ENCODE measurements at regions not wholly inside any gene's neighbourhood (a gene's known extent, or its start where the extent isn't known, plus 50 kb on each side); places are given as distances from the start of the nearest gene placed in this dataset.
A peak's percentile ranks its signal among the peaks of the same experiment; 100 is the strongest.

GRCh38 chr10:83037653-83038052 is 1101.7 kb upstream of the GHITM start:
- H3K27me3 ChIP-seq (ENCODE audit: control insufficient read depth, insufficient read depth, low read length) = no peaks in the 10 kb centered on the region
- no peaks in the 10 kb centered on the region for H3K36me3 ChIP-seq (replicated peaks; ENCODE audit: control insufficient read depth, insufficient read depth, low read length)
- H3K4me3 ChIP-seq (ENCODE audit: insufficient read depth, low read depth, low read length) = no peak overlapping the region
- DNase-seq = no peak

GRCh38 chr10:83038631-83039030 is 1100.7 kb upstream of the GHITM start:
- Histone ChIP-seq H3K27me3 (ENCODE audit: control insufficient read depth, insufficient read depth, low read length) (no peaks in the 10 kb centered on the region), H3K4me3 (ENCODE audit: insufficient read depth, low read depth, low read length) (no peak overlapping the region), H3K36me3 (replicated peaks; ENCODE audit: control insufficient read depth, insufficient read depth, low read length) (no peaks in the 10 kb centered on the region)
- DNase-seq = no peak

- no peak for DNase-seq
- Histone ChIP-seq H3K36me3 (replicated peaks; ENCODE audit: control insufficient read depth, insufficient read depth, low read length) (no peaks in the 10 kb centered on the region), H3K27me3 (ENCODE audit: control insufficient read depth, insufficient read depth, low read length) (no peaks in the 10 kb centered on the region), H3K4me3 (ENCODE audit: insufficient read depth, low read depth, low read length) (no peak overlapping the region)
Measured at GRCh38 chr10:83045731-83046130, 1093.6 kb upstream of the GHITM start.

GRCh38 chr10:83050815-83051214 is 1088.5 kb upstream of the GHITM start:
- DNase-seq = no peak
- no peak overlapping the region for H3K4me3 ChIP-seq (ENCODE audit: insufficient read depth, low read depth, low read length)
- no peaks in the 10 kb centered on the region for H3K36me3 ChIP-seq (replicated peaks; ENCODE audit: control insufficient read depth, insufficient read depth, low read length)
- no peaks in the 10 kb centered on the region for H3K27me3 ChIP-seq (ENCODE audit: control insufficient read depth, insufficient read depth, low read length)

- no peak for DNase-seq
- H3K4me3 ChIP-seq (ENCODE audit: insufficient read depth, low read depth, low read length) = no peak overlapping the region
Measured at GRCh38 chr10:83062871-83063270, 1076.4 kb upstream of the GHITM start.

GRCh38 chr10:83073472-83073871 is 1065.8 kb upstream of the GHITM start:
- Histone ChIP-seq H3K36me3 (replicated peaks; ENCODE audit: control insufficient read depth, insufficient read depth, low read length) (no peaks in the 10 kb centered on the region), H3K4me3 (ENCODE audit: insufficient read depth, low read depth, low read length) (no peak overlapping the region), H3K27me3 (ENCODE audit: control insufficient read depth, insufficient read depth, low read length) (no peaks in the 10 kb centered on the region)
- DNase-seq = no peak

More at GRCh38 chr10:83062871-83063270, 1076.4 kb upstream of the GHITM start:
- H3K36me3 ChIP-seq (replicated peaks; ENCODE audit: control insufficient read depth, insufficient read depth, low read length) = no peaks in the 10 kb centered on the region
- no peaks in the 10 kb centered on the region for H3K27me3 ChIP-seq (ENCODE audit: control insufficient read depth, insufficient read depth, low read length)

- Histone ChIP-seq H3K4me3 (ENCODE audit: insufficient read depth, low read depth, low read length) (no peak overlapping the region), H3K36me3 (replicated peaks; ENCODE audit: control insufficient read depth, insufficient read depth, low read length) (no peaks in the 10 kb centered on the region), H3K27me3 (ENCODE audit: control insufficient read depth, insufficient read depth, low read length) (no peaks in the 10 kb centered on the region)
- DNase-seq = no peak
Measured at GRCh38 chr10:83075016-83075814, 1064.1 kb upstream of the GHITM start.

GRCh38 chr10:83075815-83076355 is 1063.4 kb upstream of the GHITM start:
- DNase-seq = no peak

GRCh38 chr10:83076443-83076842 is 1062.9 kb upstream of the GHITM start:
- Histone ChIP-seq H3K27me3 (ENCODE audit: control insufficient read depth, insufficient read depth, low read length) (no peaks in the 10 kb centered on the region), H3K36me3 (replicated peaks; ENCODE audit: control insufficient read depth, insufficient read depth, low read length) (no peaks in the 10 kb centered on the region), H3K4me3 (ENCODE audit: insufficient read depth, low read depth, low read length) (no peak overlapping the region)
- DNase-seq = no peak

More at GRCh38 chr10:83075815-83076355, 1063.4 kb upstream of the GHITM start:
- Histone ChIP-seq H3K4me3 (ENCODE audit: insufficient read depth, low read depth, low read length) (no peak overlapping the region), H3K36me3 (replicated peaks; ENCODE audit: control insufficient read depth, insufficient read depth, low read length) (no peaks in the 10 kb centered on the region), H3K27me3 (ENCODE audit: control insufficient read depth, insufficient read depth, low read length) (no peaks in the 10 kb centered on the region)

- H3K27me3 ChIP-seq (ENCODE audit: control insufficient read depth, insufficient read depth, low read length) = no peaks in the 10 kb centered on the region
- no peak overlapping the region for H3K4me3 ChIP-seq (ENCODE audit: insufficient read depth, low read depth, low read length)
- peak; percentile 7 for DNase-seq
- no peaks in the 10 kb centered on the region for H3K36me3 ChIP-seq (replicated peaks; ENCODE audit: control insufficient read depth, insufficient read depth, low read length)
Measured at GRCh38 chr10:83078160-83078559, 1061.1 kb upstream of the GHITM start.

- no peak for DNase-seq
- H3K4me3 ChIP-seq (ENCODE audit: insufficient read depth, low read depth, low read length) = no peak overlapping the region
- H3K27me3 ChIP-seq (ENCODE audit: control insufficient read depth, insufficient read depth, low read length) = no peaks in the 10 kb centered on the region
- no peaks in the 10 kb centered on the region for H3K36me3 ChIP-seq (replicated peaks; ENCODE audit: control insufficient read depth, insufficient read depth, low read length)
Measured at GRCh38 chr10:83078645-83079044, 1060.7 kb upstream of the GHITM start.

GRCh38 chr10:83083831-83084230 is 1055.5 kb upstream of the GHITM start:
- no peaks in the 10 kb centered on the region for H3K27me3 ChIP-seq (ENCODE audit: control insufficient read depth, insufficient read depth, low read length)
- no peaks in the 10 kb centered on the region for H3K36me3 ChIP-seq (replicated peaks; ENCODE audit: control insufficient read depth, insufficient read depth, low read length)
- DNase-seq = no peak
- no peak overlapping the region for H3K4me3 ChIP-seq (ENCODE audit: insufficient read depth, low read depth, low read length)

GRCh38 chr10:83089335-83089734 is 1050.0 kb upstream of the GHITM start:
- no peaks in the 10 kb centered on the region for H3K27me3 ChIP-seq (ENCODE audit: control insufficient read depth, insufficient read depth, low read length)
- H3K36me3 ChIP-seq (replicated peaks; ENCODE audit: control insufficient read depth, insufficient read depth, low read length) = no peaks in the 10 kb centered on the region
- no peak for DNase-seq
- H3K4me3 ChIP-seq (ENCODE audit: insufficient read depth, low read depth, low read length) = no peak overlapping the region

GRCh38 chr10:83104616-83105015 is 1034.7 kb upstream of the GHITM start:
- no peak for DNase-seq
- Histone ChIP-seq H3K36me3 (replicated peaks; ENCODE audit: control insufficient read depth, insufficient read depth, low read length) (no peaks in the 10 kb centered on the region), H3K27me3 (ENCODE audit: control insufficient read depth, insufficient read depth, low read length) (no peaks in the 10 kb centered on the region), H3K4me3 (ENCODE audit: insufficient read depth, low read depth, low read length) (no peak overlapping the region)

GRCh38 chr10:83108565-83109333 is 1030.6 kb upstream of the GHITM start:
- Histone ChIP-seq H3K27me3 (ENCODE audit: control insufficient read depth, insufficient read depth, low read length) (no peaks in the 10 kb centered on the region), H3K4me3 (ENCODE audit: insufficient read depth, low read depth, low read length) (no peak overlapping the region), H3K36me3 (replicated peaks; ENCODE audit: control insufficient read depth, insufficient read depth, low read length) (no peaks in the 10 kb centered on the region)
- no peak for DNase-seq
